K562 (cell line): ENCODE measurements at regions not wholly inside any gene's neighbourhood (a gene's known extent, or its start where the extent isn't known, plus 50 kb on each side); places are given as distances from the start of the nearest gene placed in this dataset.

ENCODE experiments used
- C11orf30 ChIP-seq: fragments of 450-650 bp; IDR thresholded peaks from 2 replicates; pipeline ENCODE4 v1.6.1; 2016; ENCODE audit warnings: low read depth, mild to moderate bottlenecking
- CTCF ChIP-seq, 3 experiments: IDR thresholded peaks in 2 of 3; conservative IDR thresholded peaks in 1 of 3; 2 replicates each; pipeline ENCODE4 v1.5.1; 2011 to 2012; ENCODE audit warnings: low read length in 3 of 3, mild to moderate bottlenecking in 3 of 3, control low read depth in 2 of 3, improper control_type of control experiment in 1 of 3, inconsistent platforms in 1 of 3, low read depth in 1 of 3, mixed read lengths in 1 of 3, moderate library complexity in 1 of 3; ENCODE audit not compliant: insufficient read depth in 2 of 3
- DEAF1 ChIP-seq: fragments of 450-650 bp; formaldehyde crosslinking; IDR thresholded peaks from 2 replicates; pipeline ENCODE4 v1.4.0; 2020; ENCODE audit warnings: mild to moderate bottlenecking, moderate library complexity
- ELF2 ChIP-seq: fragments of 250-450 bp; sonication (Bioruptor Pico); IDR thresholded peaks from 2 replicates; pipeline ENCODE4 v1.5.0; 2021; ENCODE audit warnings: mild to moderate bottlenecking
- FOSL1 ChIP-seq: fragments of 200-800 bp; sonication (Bioruptor generic); conservative IDR thresholded peaks from 2 replicates; pipeline ENCODE4 v1.6.1; 2016; ENCODE audit warnings: missing genetic modification characterization, missing compliant biosample characterization
- HLTF ChIP-seq: fragments of 450-650 bp; IDR thresholded peaks from 2 replicates; pipeline ENCODE4 v1.6.1; 2016
- NCOA1 ChIP-seq: fragments of 450-650 bp; IDR thresholded peaks from 2 replicates; pipeline ENCODE4 v1.6.1; 2016; ENCODE audit warnings: low read depth
- PATZ1 ChIP-seq: fragments of 250-450 bp; sonication (Bioruptor Pico); IDR thresholded peaks from 2 replicates; pipeline ENCODE4 v1.5.0; 2020; ENCODE audit warnings: mild to moderate bottlenecking, borderline replicate concordance
- PRPF4 ChIP-seq: fragments of 200-400 bp; formaldehyde crosslinking; IDR thresholded peaks from one replicate; pipeline ENCODE4 v1.6.1; 2017; ENCODE audit warnings: low read length, low read depth, mild to moderate bottlenecking; ENCODE audit not compliant: insufficient read depth, poor library complexity, severe bottlenecking
- SNIP1 ChIP-seq: fragments of 450-650 bp; IDR thresholded peaks from 2 replicates; pipeline ENCODE4 v1.7.1; 2017; ENCODE audit warnings: low read depth, mild to moderate bottlenecking
- ZBTB26 ChIP-seq: fragments of 450-650 bp; formaldehyde crosslinking; IDR thresholded peaks from 2 replicates; pipeline ENCODE4 v1.4.0; 2022; ENCODE audit warnings: missing genetic modification characterization
- ZBTB49 ChIP-seq: sonication (generic); formaldehyde crosslinking; IDR thresholded peaks from 2 replicates; pipeline ENCODE4 v1.8.0; 2022; ENCODE audit warnings: missing genetic modification reagents, mild to moderate bottlenecking, borderline replicate concordance
- ZNF280B ChIP-seq: fragments of 250-450 bp; sonication (Bioruptor Pico); IDR thresholded peaks from 2 replicates; pipeline ENCODE4 v1.5.1; 2021; ENCODE audit warnings: mild to moderate bottlenecking
- ZNF311 ChIP-seq: fragments of 250-450 bp; sonication (Bioruptor Pico); IDR thresholded peaks from 2 replicates; pipeline ENCODE4 v1.4.0; 2020; ENCODE audit warnings: mild to moderate bottlenecking, moderate library complexity
- ZNF668 ChIP-seq: fragments of 250-450 bp; sonication (Bioruptor Pico); IDR thresholded peaks from 2 replicates; pipeline ENCODE4 v1.8.0; 2022; ENCODE audit warnings: mild to moderate bottlenecking, inconsistent platforms
- ZNF79 ChIP-seq: fragments of 250-450 bp; sonication (Bioruptor Pico); IDR thresholded peaks from 2 replicates; pipeline ENCODE4 v1.4.0; 2020; ENCODE audit warnings: low read depth, mild to moderate bottlenecking, moderate library complexity

GRCh38 chr12:93302331-93303229 is 75.1 kb upstream of the NUDT4 start (continued):
- TF ChIP-seq ZBTB49: no peak
- peak; percentile 71 for TF ChIP-seq ZNF311
- TF ChIP-seq SNIP1: no peak
- TF ChIP-seq DEAF1: 0 out of 2 replicates have a peak, but pooled peaks have one; percentile 16
- TF ChIP-seq HLTF: no peak
- no peak for TF ChIP-seq PRPF4
- no peak for TF ChIP-seq PATZ1
- TF ChIP-seq CTCF (IDR thresholded peaks at IDR 0.05 in 2 of 3, conservative IDR thresholded peaks at IDR 0.05 in 1 of 3; ENCODE audit: insufficient read depth in 2 of 3, low read depth in 1 of 3, low read length in 3 of 3): no peak
- no peak for TF ChIP-seq ZBTB26 (CRISPR knock-in tag)
- TF ChIP-seq ELF2 (CRISPR knock-in tag): no peak
- no peak for TF ChIP-seq ZNF79
- peak; percentile 91 for TF ChIP-seq ZNF668 (CRISPR knock-in tag)
- no peak for TF ChIP-seq ZNF280B (CRISPR knock-in tag)
- TF ChIP-seq NCOA1: no peak
- no peak for TF ChIP-seq C11orf30
- TF ChIP-seq FOSL1 (tag): peak; percentile 65
